Stomach (tissue), 8 donors: ENCODE measurements at regions not wholly inside any gene's neighbourhood (a gene's known extent, or its start where the extent isn't known, plus 50 kb on each side); places are given as distances from the start of the nearest gene placed in this dataset.

ENCODE experiments used
- DNase-seq, 2 donors: peaks; one replicate each; pipeline versions ENCODE4 v3.0.0 to v3.0.0-alpha.2; 2013 to 2019
- H3K27ac ChIP-seq, 5 donors: fragments of 200-600 bp in 4 of 5; sonication (generic) in 4 of 5; one replicate each; pipeline ENCODE4 v1.5.1; 2013 to 2019; ENCODE audit warnings: mild to moderate bottlenecking in 1 of 5, moderate library complexity in 1 of 5
- H3K27me3 ChIP-seq, 3 donors: fragments of 200-600 bp; sonication (generic); one replicate each; pipeline ENCODE4 v1.5.1; 2017 to 2019; ENCODE audit warnings: mixed run types in 1 of 3
- H3K36me3 ChIP-seq, 4 donors: fragments of 200-600 bp; sonication (generic); 1 replicate in 3 of 4; 2 replicates in 1 of 4; pipeline ENCODE4 v1.5.1; 2016 to 2019
- H3K4me1 ChIP-seq, 4 donors: fragments of 200-600 bp; sonication (generic); one replicate each; pipeline ENCODE4 v1.5.1; 2016 to 2019
- H3K4me3 ChIP-seq, 4 donors: fragments of 200-600 bp; sonication (generic) in 3 of 4; one replicate each; pipeline ENCODE4 v1.5.1; 2016 to 2019; ENCODE audit warnings: mild to moderate bottlenecking in 1 of 4
- H3K9me3 ChIP-seq, 4 donors: fragments of 200-600 bp; sonication (generic); one replicate each; pipeline ENCODE4 v1.5.1; 2016 to 2019
- EP300 ChIP-seq: sonication (generic); formaldehyde crosslinking; IDR thresholded peaks from one replicate; pipeline ENCODE4 v1.6.1; 2017; ENCODE audit warnings: antibody characterized with exemption
- POLR2A ChIP-seq, 4 donors: fragments of 450-650 bp; IDR thresholded peaks; one replicate each; pipeline ENCODE4 v1.6.1; 2016; ENCODE audit warnings: antibody characterized with exemption in 4 of 4, control low read depth in 2 of 4, mild to moderate bottlenecking in 1 of 4, moderate library complexity in 1 of 4
- POLR2AphosphoS5 ChIP-seq, 3 donors: sonication (generic); formaldehyde crosslinking; IDR thresholded peaks; one replicate each; pipeline ENCODE4 v1.6.1; 2016; ENCODE audit warnings: antibody characterized with exemption in 3 of 3
- WGBS, 5 donors: extraction: QIAGEN DNeasy Blood & Tissue Kit in 3 of 5; methylation state at CpG; one replicate each; pipeline versions ENCODE4 v1.1.5 to v1.1.7; 2013 to 2018; 5-methylcytosine and 5-hydroxymethylcytosine counted together
- intact Hi-C: fragments of 100-400 bp; cut with DNase I; formaldehyde crosslinking; loops from one replicate; pipeline ENCODE4 v1.15.1; 2023; ENCODE audit warnings: low total_unique reads
- TF ChIP-seq, protein P1 (sequence below), 7 experiments: fragments of 450-650 bp in 4 of 7; fragments of 200-600 bp in 3 of 7; sonication (generic) in 3 of 7; IDR thresholded peaks; one replicate each; pipeline ENCODE4 v1.5.1; 2016 to 2019; ENCODE audit warnings: antibody characterized with exemption in 7 of 7, control low read depth in 2 of 7, mild to moderate bottlenecking in 1 of 7
- donor health status: healthy with polysubstance abuse.
- donor health status: Bipolar disorder and iron deficiency.
- donor health status: healthy.

- WGBS, 5 donors = 73 to 84% (median 82%) methylated on average over 4 of the region's 4 CpGs
- Histone ChIP-seq H3K4me1 (no peaks in the 10 kb centered on the region), H3K27me3 (no peaks in the 10 kb centered on the region), H3K9me3 (no peaks in the 10 kb centered on the region), H3K4me3 (no peak overlapping the region), H3K27ac (no peak overlapping the region), H3K36me3 (no peaks in the 10 kb centered on the region)
- TF ChIP-seq, protein P1, sequence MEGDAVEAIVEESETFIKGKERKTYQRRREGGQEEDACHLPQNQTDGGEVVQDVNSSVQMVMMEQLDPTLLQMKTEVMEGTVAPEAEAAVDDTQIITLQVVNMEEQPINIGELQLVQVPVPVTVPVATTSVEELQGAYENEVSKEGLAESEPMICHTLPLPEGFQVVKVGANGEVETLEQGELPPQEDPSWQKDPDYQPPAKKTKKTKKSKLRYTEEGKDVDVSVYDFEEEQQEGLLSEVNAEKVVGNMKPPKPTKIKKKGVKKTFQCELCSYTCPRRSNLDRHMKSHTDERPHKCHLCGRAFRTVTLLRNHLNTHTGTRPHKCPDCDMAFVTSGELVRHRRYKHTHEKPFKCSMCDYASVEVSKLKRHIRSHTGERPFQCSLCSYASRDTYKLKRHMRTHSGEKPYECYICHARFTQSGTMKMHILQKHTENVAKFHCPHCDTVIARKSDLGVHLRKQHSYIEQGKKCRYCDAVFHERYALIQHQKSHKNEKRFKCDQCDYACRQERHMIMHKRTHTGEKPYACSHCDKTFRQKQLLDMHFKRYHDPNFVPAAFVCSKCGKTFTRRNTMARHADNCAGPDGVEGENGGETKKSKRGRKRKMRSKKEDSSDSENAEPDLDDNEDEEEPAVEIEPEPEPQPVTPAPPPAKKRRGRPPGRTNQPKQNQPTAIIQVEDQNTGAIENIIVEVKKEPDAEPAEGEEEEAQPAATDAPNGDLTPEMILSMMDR (IDR thresholded peaks at IDR 0.05) = no peak
- TF ChIP-seq POLR2AphosphoS5 (IDR thresholded peaks at IDR 0.05) = no peak
- TF ChIP-seq EP300 = no peak
- DNase-seq = no peak
- intact Hi-C loops = no loop called here
Observed at GRCh38 chr1:187045371-187045770, 216.6 kb downstream of the PLA2G4A start.

GRCh38 chr1:187046293-187046692 lies 217.5 kb downstream of the PLA2G4A start:
- WGBS, 5 donors = 82 to 92% (median 87%) methylated on average over 5 of the region's 5 CpGs
- no peak for DNase-seq
- Histone ChIP-seq H3K27ac (no peak overlapping the region), H3K9me3 (no peaks in the 10 kb centered on the region), H3K27me3 (no peaks in the 10 kb centered on the region), H3K4me3 (no peak overlapping the region), H3K36me3 (no peaks in the 10 kb centered on the region), H3K4me1 (no peaks in the 10 kb centered on the region)
- TF ChIP-seq EP300 = no peak
- intact Hi-C loops = no loop called here

- Histone ChIP-seq H3K27ac (no peak overlapping the region), H3K4me1 (no peaks in the 10 kb centered on the region), H3K4me3 (no peak overlapping the region), H3K9me3 (no peaks in the 10 kb centered on the region), H3K27me3 (no peaks in the 10 kb centered on the region), H3K36me3 (no peaks in the 10 kb centered on the region)
- no peak for DNase-seq
- TF ChIP-seq POLR2A (IDR thresholded peaks at IDR 0.05) (no peak), POLR2AphosphoS5 (IDR thresholded peaks at IDR 0.05) (no peak), EP300 (no peak)
- TF ChIP-seq, protein P1 (IDR thresholded peaks at IDR 0.05) = no peak
- intact Hi-C loops = no loop called here
- 60 to 76% (median 68%) methylated on average over 5 of the region's 5 CpGs for WGBS, 5 donors
Observed at GRCh38 chr1:187047298-187047697, 218.5 kb downstream of the PLA2G4A start.

GRCh38 chr1:187051618-187052232 lies 223.0 kb downstream of the PLA2G4A start:
- intact Hi-C loops = no loop called here
- Histone ChIP-seq H3K27ac (no peak overlapping the region), H3K36me3 (no peaks in the 10 kb centered on the region), H3K27me3 (no peaks in the 10 kb centered on the region), H3K9me3 (no peaks in the 10 kb centered on the region), H3K4me3 (no peak overlapping the region), H3K4me1 (no peaks in the 10 kb centered on the region)
- peak in 1 of 2 donors; percentile 77 for DNase-seq
- WGBS, 5 donors = 5 to 10% (median 6%) methylated on average over 4 of the region's 4 CpGs
- no peak for TF ChIP-seq EP300
- TF ChIP-seq POLR2AphosphoS5 (IDR thresholded peaks at IDR 0.05) = no peak
- TF ChIP-seq, protein P1 (IDR thresholded peaks at IDR 0.05) = peak in 3 of 7 experiments; percentile 25 to 32 (median 31)
- no peak for TF ChIP-seq POLR2A (IDR thresholded peaks at IDR 0.05)

DNA sequence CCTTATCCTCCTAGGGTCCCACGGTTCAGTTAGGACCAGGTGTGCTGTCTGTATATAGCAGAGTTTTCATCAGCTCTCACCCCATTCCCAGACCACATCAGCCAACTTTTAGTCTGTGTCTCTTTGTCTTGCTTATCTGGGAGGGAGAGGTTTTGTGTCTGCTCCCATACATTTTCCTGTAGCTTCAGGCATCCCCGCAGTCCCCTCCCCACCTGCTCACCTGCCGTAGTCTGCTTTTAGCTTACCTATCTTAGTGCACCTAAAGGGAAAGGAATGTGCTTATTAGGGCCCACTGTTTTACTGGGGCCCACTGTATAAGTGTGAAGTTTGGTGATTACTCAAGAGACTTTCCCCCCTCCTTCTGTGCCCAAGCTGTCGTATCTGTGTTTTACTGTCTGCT lies 225.1 kb downstream of the PLA2G4A start:
- TF ChIP-seq POLR2AphosphoS5 (IDR thresholded peaks at IDR 0.05) (no peak), POLR2A (IDR thresholded peaks at IDR 0.05) (no peak), EP300 (no peak)
- TF ChIP-seq, protein P1 (IDR thresholded peaks at IDR 0.05) = no peak
- no peaks in the 10 kb centered on the region for H3K27me3 ChIP-seq
- no peak overlapping the region for H3K4me3 ChIP-seq
- no peaks in the 10 kb centered on the region for H3K4me1 ChIP-seq
- WGBS, 5 donors = 44 to 66% (median 58%) methylated on average over 4 of the region's 4 CpGs
- H3K9me3 ChIP-seq = no peaks in the 10 kb centered on the region
- DNase-seq = no peak
- no peak overlapping the region for H3K27ac ChIP-seq
- no peaks in the 10 kb centered on the region for H3K36me3 ChIP-seq
- intact Hi-C loops = no loop called here
